GM12874 (cell line): ENCODE measurements at regions not wholly inside any gene's neighbourhood (a gene's known extent, or its start where the extent isn't known, plus 50 kb on each side); places are given as distances from the start of the nearest gene placed in this dataset.

Source experiments
- TF ChIP-seq, protein P1 (sequence below): IDR thresholded peaks from 2 replicates; pipeline ENCODE4 v1.5.1; 2011; ENCODE audit warnings: low read depth, mild to moderate bottlenecking, control low read depth, low read length, moderate library complexity; ENCODE audit not compliant: insufficient read depth

DNA sequence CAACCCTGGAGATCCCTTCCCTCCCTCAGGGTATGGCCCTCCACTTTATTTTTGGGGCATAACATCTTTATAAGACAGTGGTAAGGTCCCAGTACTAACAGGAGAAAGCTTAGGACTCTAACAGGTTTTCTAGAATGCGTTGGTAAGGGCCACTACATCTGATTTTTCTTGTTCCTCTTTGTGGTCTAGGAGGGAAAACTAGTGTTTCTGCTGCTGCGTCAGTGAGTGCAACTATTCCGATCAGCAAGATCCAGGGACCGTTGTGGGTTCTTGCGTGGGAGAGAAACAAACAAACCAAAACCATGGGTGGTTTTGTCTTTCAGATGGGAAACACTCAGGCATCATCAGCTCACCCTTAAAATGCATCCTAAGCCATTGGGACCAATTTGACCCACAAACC is 123.6 kb upstream of the SLC16A7 start:
- TF ChIP-seq, protein P1, sequence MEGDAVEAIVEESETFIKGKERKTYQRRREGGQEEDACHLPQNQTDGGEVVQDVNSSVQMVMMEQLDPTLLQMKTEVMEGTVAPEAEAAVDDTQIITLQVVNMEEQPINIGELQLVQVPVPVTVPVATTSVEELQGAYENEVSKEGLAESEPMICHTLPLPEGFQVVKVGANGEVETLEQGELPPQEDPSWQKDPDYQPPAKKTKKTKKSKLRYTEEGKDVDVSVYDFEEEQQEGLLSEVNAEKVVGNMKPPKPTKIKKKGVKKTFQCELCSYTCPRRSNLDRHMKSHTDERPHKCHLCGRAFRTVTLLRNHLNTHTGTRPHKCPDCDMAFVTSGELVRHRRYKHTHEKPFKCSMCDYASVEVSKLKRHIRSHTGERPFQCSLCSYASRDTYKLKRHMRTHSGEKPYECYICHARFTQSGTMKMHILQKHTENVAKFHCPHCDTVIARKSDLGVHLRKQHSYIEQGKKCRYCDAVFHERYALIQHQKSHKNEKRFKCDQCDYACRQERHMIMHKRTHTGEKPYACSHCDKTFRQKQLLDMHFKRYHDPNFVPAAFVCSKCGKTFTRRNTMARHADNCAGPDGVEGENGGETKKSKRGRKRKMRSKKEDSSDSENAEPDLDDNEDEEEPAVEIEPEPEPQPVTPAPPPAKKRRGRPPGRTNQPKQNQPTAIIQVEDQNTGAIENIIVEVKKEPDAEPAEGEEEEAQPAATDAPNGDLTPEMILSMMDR = no peak

GRCh38 chr12:59459966-59460660 is 135.7 kb upstream of the SLC16A7 start:
- TF ChIP-seq, protein P1 = no peak

DNA sequence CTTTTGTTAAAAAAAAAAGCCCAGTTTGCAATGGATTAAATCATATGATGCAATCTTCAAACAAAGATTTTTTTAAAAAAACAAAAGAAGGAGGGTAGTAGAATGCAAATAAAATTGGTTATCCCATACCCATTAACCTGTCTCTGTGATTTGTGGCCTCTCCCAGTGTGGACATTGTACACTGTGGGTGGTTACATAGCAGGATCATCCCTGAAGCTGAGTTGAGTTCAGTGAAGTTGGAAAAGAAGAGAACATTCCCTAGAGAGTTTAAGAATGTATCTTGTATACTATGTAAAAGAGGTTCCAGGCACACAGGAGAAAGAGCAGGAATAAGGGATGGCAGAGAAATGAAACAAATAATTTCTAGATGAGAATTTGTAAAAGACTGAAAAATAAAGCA is 142.4 kb upstream of the SLC16A7 start:
- TF ChIP-seq, protein P1 = no peak

GRCh38 chr12:59452746-59453145 is 143.1 kb upstream of the SLC16A7 start:
- TF ChIP-seq, protein P1 = no peak

GRCh38 chr12:59452259-59452658 is 143.6 kb upstream of the SLC16A7 start:
- TF ChIP-seq, protein P1 = no peak

DNA sequence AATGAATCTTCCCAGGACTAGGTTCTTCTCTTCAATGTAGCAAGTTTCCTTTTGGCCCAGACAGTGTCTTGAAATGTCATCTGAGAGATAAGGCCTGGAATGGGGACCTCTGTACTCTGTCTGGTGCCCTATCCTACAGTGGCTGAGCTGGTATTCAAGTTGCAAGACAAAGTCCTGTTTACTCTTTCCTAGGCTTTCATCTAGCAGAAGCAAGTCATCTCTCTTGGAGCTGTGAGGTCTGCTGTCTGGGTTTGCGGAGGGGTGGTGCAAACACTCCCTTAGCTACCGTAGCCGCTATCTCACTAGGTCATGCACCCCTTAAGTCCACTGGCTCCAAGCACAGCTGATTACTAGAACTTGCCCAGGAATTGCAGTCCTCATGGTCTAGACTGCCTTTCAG is 149.7 kb upstream of the SLC16A7 start:
- TF ChIP-seq, protein P1 = no peak

DNA sequence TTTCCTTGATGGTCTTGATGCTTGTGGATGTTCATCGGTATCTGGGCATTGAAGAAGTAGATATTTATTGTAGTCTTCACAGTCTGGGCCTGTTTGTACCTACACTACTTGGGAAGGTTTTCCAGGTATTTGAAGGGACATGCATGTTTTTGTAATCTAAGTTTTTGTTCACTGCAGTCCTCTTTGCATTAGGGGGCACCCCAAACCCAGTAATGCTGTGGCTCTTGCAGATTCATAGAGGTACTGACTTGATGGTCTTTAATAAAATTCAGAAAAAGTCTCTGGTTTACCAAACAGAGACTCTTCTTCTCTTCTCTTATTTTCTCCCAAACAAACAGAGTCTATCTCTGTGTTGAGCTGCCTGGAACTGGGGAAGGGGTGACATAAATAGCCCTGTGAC is 150.9 kb upstream of the SLC16A7 start:
- TF ChIP-seq, protein P1 = no peak
